Calu3 (cell line): ENCODE measurements at regions not wholly inside any gene's neighbourhood (a gene's known extent, or its start where the extent isn't known, plus 50 kb on each side); places are given as distances from the start of the nearest gene placed in this dataset.

Source experiments
- BruUV-seq: library from RNA; stranded (reverse); fragments of 400-500 nt; replicated peaks from 2 replicates; lab custom pipeline; 2021; lab: Mats Ljungman, UMichigan
- CTCF ChIA-PET: fragments of 300-600 bp; sonication (Branson Sonifier 250); formaldehyde crosslinking; loops from one replicate; lab custom pipeline; 2022; ENCODE audit warnings: antibody characterized with exemption; lab: Charles Lee
- DNase-seq: peaks from one replicate; pipeline ENCODE4 v3.0.0; 2022
- H3K27ac Mint-ChIP-seq: one replicate; pipeline ENCODE4 v1.8.0; 2022; ENCODE audit warnings: mixed read lengths; ENCODE audit not compliant: unreplicated experiment
- H3K27me3 Mint-ChIP-seq: one replicate; pipeline ENCODE4 v1.8.0; 2022; ENCODE audit warnings: mixed read lengths; ENCODE audit not compliant: unreplicated experiment
- H3K36me3 Mint-ChIP-seq: one replicate; pipeline ENCODE4 v1.8.0; 2022; ENCODE audit warnings: mild to moderate bottlenecking, moderate library complexity, mixed read lengths; ENCODE audit not compliant: insufficient read depth, unreplicated experiment
- H3K4me1 Mint-ChIP-seq: one replicate; pipeline ENCODE4 v1.8.0; 2022; ENCODE audit warnings: mild to moderate bottlenecking, low read depth, mixed read lengths; ENCODE audit not compliant: unreplicated experiment
- H3K4me3 Mint-ChIP-seq: one replicate; pipeline ENCODE4 v1.8.0; 2022; ENCODE audit warnings: mild to moderate bottlenecking, low read depth, moderate library complexity, mixed read lengths; ENCODE audit not compliant: unreplicated experiment
- H3K9me3 Mint-ChIP-seq: one replicate; pipeline ENCODE4 v1.8.0; 2022; ENCODE audit warnings: low read depth, mixed read lengths; ENCODE audit not compliant: unreplicated experiment
- intact Hi-C: fragments of 100-400 bp; cut with micrococcal nuclease; formaldehyde crosslinking; loops from one replicate; pipeline ENCODE4 v1.10.0; 2022; ENCODE audit not compliant: unreplicated experiment
- TF ChIP-seq, protein P1 (sequence below): fragments of 200-600 bp; IDR thresholded peaks from one replicate; pipeline ENCODE4 v1.8.0; 2022; ENCODE audit warnings: antibody characterized with exemption; ENCODE audit not compliant: unreplicated experiment

DNA sequence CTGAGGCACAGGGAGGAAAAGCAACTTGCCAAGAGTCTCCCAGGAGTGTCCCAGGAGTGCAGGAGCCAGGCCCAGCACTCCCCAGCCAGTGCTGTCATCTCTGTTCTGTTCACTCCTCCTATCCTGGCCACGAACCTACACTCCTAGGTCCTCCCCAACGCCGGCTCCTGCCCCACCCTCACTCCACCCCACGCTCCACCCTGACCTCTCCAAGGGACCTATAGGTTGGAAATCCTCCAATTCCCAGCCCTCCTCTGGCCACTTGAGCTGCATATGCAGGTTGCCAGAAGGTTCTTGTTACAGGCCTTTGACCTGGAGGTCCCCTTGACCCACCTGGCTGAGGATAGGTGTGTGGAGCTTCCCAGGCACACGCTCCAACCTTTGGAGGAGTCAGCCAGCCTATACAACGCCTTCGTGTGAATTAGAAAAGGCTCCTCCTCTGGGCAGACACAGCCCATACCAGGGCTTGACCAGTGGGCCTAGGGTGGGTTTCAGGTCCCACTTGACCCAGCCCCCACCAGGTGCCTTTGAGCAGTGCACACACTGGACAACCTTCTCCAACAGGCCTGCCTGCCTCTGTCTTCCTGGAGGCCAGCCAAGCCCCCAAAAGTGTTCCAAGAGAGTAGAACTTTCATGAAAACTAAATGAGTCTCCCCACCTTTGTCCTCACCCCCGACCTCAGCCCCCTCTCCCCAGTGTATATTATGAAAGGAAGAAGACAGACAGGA is 167.2 kb upstream of the TLE3 start:
- CTCF ChIA-PET: interaction anchor here (0.6 kb wide), 1 partner anchor 11 kb away, joined by 4 read pairs; no protein-coding TSS in a partner anchor
- Mint-ChIP-seq H3K4me1 (peaks cover 36% of the 10 kb centered on the region), H3K36me3 (peaks cover 15% of the 10 kb centered on the region), H3K4me3 (no peak overlapping the region), H3K27ac (no peak overlapping the region), H3K9me3 (no peaks in the 10 kb centered on the region), H3K27me3 (peaks cover 57% of the 10 kb centered on the region)
- intact Hi-C loops: no loop called here
- no TSS peak for BruUV-seq
- DNase-seq: no peak
- TF ChIP-seq, protein P1, sequence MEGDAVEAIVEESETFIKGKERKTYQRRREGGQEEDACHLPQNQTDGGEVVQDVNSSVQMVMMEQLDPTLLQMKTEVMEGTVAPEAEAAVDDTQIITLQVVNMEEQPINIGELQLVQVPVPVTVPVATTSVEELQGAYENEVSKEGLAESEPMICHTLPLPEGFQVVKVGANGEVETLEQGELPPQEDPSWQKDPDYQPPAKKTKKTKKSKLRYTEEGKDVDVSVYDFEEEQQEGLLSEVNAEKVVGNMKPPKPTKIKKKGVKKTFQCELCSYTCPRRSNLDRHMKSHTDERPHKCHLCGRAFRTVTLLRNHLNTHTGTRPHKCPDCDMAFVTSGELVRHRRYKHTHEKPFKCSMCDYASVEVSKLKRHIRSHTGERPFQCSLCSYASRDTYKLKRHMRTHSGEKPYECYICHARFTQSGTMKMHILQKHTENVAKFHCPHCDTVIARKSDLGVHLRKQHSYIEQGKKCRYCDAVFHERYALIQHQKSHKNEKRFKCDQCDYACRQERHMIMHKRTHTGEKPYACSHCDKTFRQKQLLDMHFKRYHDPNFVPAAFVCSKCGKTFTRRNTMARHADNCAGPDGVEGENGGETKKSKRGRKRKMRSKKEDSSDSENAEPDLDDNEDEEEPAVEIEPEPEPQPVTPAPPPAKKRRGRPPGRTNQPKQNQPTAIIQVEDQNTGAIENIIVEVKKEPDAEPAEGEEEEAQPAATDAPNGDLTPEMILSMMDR: no peak

DNA sequence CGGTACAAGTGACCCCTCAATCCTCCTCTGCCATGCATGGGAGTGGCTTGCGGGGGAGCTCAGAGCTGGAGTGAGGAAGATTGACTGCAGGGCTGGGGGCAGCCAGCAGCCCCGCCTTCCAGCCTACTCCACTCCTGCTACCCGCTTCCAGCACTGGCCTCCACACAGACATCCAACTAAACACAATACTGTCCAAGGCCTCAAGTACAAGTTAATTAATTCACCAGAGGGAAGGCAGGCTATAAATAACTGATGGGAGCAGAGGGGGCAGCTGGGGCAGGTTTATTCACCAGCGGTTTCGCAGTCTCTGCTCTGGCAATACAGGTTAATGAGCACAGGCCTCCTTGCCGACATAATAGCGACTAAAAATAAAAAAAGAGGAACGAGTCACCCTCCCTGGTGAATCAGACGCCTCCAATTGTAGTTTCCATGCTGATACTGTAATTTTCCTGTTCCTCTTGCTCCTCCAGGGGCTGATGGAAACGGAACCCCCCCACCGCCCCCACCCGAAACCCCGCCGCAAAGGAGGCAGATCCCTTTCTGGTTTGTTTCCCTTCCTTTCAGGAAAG is 166.4 kb upstream of the TLE3 start:
- CTCF ChIA-PET: interaction anchor here (0.7 kb wide), 1 partner anchor 240 kb away, joined by 5 read pairs; no protein-coding TSS in a partner anchor
- H3K4me1 Mint-ChIP-seq: peaks cover 29% of the 10 kb centered on the region
- no TSS peak for BruUV-seq

DNA sequence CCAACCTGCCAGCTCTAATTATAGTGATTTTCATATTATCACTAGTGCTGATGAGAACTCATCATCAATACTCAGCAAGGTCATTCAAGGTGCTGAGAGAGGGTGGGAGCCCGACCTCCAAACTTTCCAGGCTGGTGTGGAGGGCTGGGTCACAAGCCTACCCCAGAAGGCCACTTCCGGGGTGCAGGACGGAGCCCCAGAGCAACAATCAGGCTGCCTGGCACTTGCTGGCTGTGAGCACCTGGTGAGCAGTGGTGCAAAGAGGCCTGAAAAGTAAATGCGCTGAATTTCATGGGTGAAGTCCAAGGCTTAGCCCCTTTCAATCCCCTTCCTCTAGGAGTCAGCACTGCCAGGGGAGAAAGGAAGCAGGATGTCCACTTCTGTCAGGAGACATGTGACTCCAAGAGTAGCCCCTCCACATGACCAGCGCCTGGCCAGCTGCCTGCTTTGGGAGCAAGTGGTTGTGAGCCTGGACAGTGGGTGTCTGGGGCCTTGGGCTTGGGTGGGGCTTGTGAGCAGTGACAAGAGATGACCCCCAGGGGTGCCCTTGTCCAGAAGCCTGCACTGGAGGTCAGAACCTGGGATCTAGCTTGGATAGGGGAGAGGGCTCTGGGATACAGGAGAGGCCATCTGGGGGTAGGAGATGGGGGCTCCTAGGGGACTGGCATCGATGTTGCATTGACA is 165.0 kb upstream of the TLE3 start:
- CTCF ChIA-PET: interaction anchor here (0.8 kb wide), 1 partner anchor 9 kb away, joined by 3 read pairs; no protein-coding TSS in a partner anchor
- intact Hi-C loops: no loop called here
- Mint-ChIP-seq H3K9me3 (no peaks in the 10 kb centered on the region), H3K36me3 (peaks cover 6% of the 10 kb centered on the region), H3K27ac (no peak overlapping the region), H3K4me3 (no peak overlapping the region), H3K27me3 (peaks cover 47% of the 10 kb centered on the region), H3K4me1 (peaks cover 16% of the 10 kb centered on the region)
- BruUV-seq: no TSS peak
- TF ChIP-seq, protein P1: no peak
- no peak for DNase-seq

More for the DNA sequence above, 166.4 kb upstream of the TLE3 start:
- no peak overlapping the region for H3K27ac Mint-ChIP-seq
- no peak overlapping the region for H3K4me3 Mint-ChIP-seq
- DNase-seq: no peak
- intact Hi-C loops: no loop called here
- no peaks in the 10 kb centered on the region for H3K9me3 Mint-ChIP-seq
- TF ChIP-seq, protein P1: no peak
- H3K36me3 Mint-ChIP-seq: peaks cover 15% of the 10 kb centered on the region
- peaks cover 58% of the 10 kb centered on the region for H3K27me3 Mint-ChIP-seq

DNA sequence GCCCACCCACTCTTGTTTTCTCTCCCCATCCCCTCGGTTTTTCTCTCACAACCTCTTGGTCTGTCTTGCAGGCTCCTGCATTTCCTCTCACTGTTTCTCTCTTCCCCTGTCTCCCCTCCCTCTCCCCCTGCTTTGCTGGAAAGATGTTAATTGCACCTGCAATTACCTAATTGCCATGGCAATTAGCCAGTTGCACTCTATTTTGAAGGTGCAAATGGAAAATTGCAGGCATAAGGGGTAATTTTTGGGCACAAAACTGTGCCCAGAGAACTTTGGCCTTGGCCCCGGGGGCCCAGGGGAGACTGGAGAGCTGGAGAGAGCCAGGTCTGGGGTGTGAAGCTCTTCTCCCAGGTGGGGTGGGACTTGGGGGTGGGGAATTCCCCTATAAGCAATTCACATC is 164.5 kb upstream of the TLE3 start:
- Mint-ChIP-seq H3K27me3 (peaks cover 45% of the 10 kb centered on the region), H3K4me1 (peaks cover 11% of the 10 kb centered on the region), H3K27ac (no peak overlapping the region), H3K4me3 (no peak overlapping the region), H3K9me3 (no peaks in the 10 kb centered on the region), H3K36me3 (peaks cover 6% of the 10 kb centered on the region)
- intact Hi-C loops: no loop called here
- CTCF ChIA-PET: interaction anchor here (0.8 kb wide), 1 partner anchor 9 kb away, joined by 3 read pairs; no protein-coding TSS in a partner anchor
- TF ChIP-seq, protein P1: no peak
- no peak for DNase-seq
- no TSS peak for BruUV-seq
